Stomach (tissue), 8 donors: ENCODE measurements at regions not wholly inside any gene's neighbourhood (a gene's known extent, or its start where the extent isn't known, plus 50 kb on each side); places are given as distances from the start of the nearest gene placed in this dataset.
A peak's percentile ranks its signal among the peaks of the same experiment; 100 is the strongest.
"Not testable (repeated sequence)": the region's sequence is repeated elsewhere in the genome, so short reads cannot be mapped to it uniquely, and the experiment has no call there.

Experiments used
- DNase-seq, 2 donors: peaks; one replicate each; pipeline versions ENCODE4 v3.0.0 to v3.0.0-alpha.2; 2013 to 2019
- H3K27ac ChIP-seq, 5 donors: fragments of 200-600 bp in 4 of 5; sonication (generic) in 4 of 5; one replicate each; pipeline ENCODE4 v1.5.1; 2013 to 2019; ENCODE audit warnings: mild to moderate bottlenecking in 1 of 5, moderate library complexity in 1 of 5
- H3K27me3 ChIP-seq, 3 donors: fragments of 200-600 bp; sonication (generic); one replicate each; pipeline ENCODE4 v1.5.1; 2017 to 2019; ENCODE audit warnings: mixed run types in 1 of 3
- H3K36me3 ChIP-seq, 4 donors: fragments of 200-600 bp; sonication (generic); 1 replicate in 3 of 4; 2 replicates in 1 of 4; pipeline ENCODE4 v1.5.1; 2016 to 2019
- H3K4me1 ChIP-seq, 4 donors: fragments of 200-600 bp; sonication (generic); one replicate each; pipeline ENCODE4 v1.5.1; 2016 to 2019
- H3K4me3 ChIP-seq, 4 donors: fragments of 200-600 bp; sonication (generic) in 3 of 4; one replicate each; pipeline ENCODE4 v1.5.1; 2016 to 2019; ENCODE audit warnings: mild to moderate bottlenecking in 1 of 4
- H3K9me3 ChIP-seq, 4 donors: fragments of 200-600 bp; sonication (generic); one replicate each; pipeline ENCODE4 v1.5.1; 2016 to 2019
- CTCF ChIP-seq, 7 experiments: fragments of 450-650 bp in 4 of 7; fragments of 200-600 bp in 3 of 7; sonication (generic) in 3 of 7; IDR thresholded peaks; one replicate each; pipeline ENCODE4 v1.5.1; 2016 to 2019; ENCODE audit warnings: antibody characterized with exemption in 7 of 7, control low read depth in 2 of 7, mild to moderate bottlenecking in 1 of 7
- EP300 ChIP-seq: sonication (generic); formaldehyde crosslinking; IDR thresholded peaks from one replicate; pipeline ENCODE4 v1.6.1; 2017; ENCODE audit warnings: antibody characterized with exemption
- POLR2A ChIP-seq, 4 donors: fragments of 450-650 bp; IDR thresholded peaks; one replicate each; pipeline ENCODE4 v1.6.1; 2016; ENCODE audit warnings: antibody characterized with exemption in 4 of 4, control low read depth in 2 of 4, mild to moderate bottlenecking in 1 of 4, moderate library complexity in 1 of 4
- POLR2AphosphoS5 ChIP-seq, 3 donors: sonication (generic); formaldehyde crosslinking; IDR thresholded peaks; one replicate each; pipeline ENCODE4 v1.6.1; 2016; ENCODE audit warnings: antibody characterized with exemption in 3 of 3
- WGBS, 5 donors: extraction: QIAGEN DNeasy Blood & Tissue Kit in 3 of 5; methylation state at CpG; one replicate each; pipeline versions ENCODE4 v1.1.5 to v1.1.7; 2013 to 2018; 5-methylcytosine and 5-hydroxymethylcytosine counted together
- intact Hi-C: fragments of 100-400 bp; cut with DNase I; formaldehyde crosslinking; loops from one replicate; pipeline ENCODE4 v1.15.1; 2023; ENCODE audit warnings: low total_unique reads
- donor health status: healthy with polysubstance abuse.
- donor health status: Bipolar disorder and iron deficiency.
- donor health status: healthy.

DNA sequence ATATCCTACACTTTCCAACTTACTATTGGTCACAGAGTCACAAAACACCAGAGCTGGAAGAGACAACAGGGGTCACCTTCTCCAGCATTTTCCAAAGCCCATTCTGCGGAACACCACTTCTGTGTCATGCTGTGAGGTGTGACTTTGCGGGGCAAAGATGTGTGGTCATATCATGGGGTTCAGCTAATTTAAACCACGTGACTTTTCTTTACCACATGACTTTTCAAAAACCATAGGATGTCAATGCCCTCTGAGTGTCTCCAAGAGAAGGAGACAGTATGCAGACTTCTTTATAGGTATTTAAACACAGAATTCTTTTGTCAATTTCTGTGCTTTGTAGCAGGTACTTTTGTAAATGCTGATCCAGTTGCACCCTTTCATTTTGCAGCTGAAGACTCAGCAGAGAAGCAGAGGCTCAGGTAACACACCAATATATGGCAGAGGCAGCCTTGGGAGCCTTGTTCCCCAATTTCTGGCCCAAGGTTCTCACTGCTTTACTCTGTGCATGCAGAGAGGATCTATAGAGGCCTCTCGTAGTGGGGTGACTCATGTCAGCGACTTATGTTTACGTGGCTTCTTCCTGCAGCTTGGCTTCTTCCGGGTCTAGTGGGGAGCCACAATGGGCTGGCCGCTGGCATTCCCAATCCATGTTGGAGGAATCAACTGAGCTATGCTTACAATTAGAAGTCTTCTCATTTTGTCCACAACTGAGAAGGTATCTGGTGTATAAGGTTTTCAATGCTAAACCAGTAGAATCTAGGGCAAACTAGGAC lies 104.0 kb upstream of the RHOBTB1 start:
- H3K4me3 ChIP-seq: no peak overlapping the region
- 87 to 96% (median 92%) methylated on average over 8 of the region's 8 CpGs for WGBS, 5 donors
- H3K36me3 ChIP-seq: no peaks in the 10 kb centered on the region
- no peak for DNase-seq
- intact Hi-C loops: no loop called here
- H3K27ac ChIP-seq: no peak overlapping the region
- H3K27me3 ChIP-seq: no peaks in the 10 kb centered on the region
- TF ChIP-seq EP300: no peak
- TF ChIP-seq POLR2A (IDR thresholded peaks at IDR 0.05): no peak
- no peak for TF ChIP-seq POLR2AphosphoS5 (IDR thresholded peaks at IDR 0.05)
- no peak for TF ChIP-seq CTCF (IDR thresholded peaks at IDR 0.05)
- peaks cover 0 to 8% (median 0%) of the 10 kb centered on the region in 4 donors for H3K4me1 ChIP-seq
- H3K9me3 ChIP-seq: no peaks in the 10 kb centered on the region

- H3K9me3 ChIP-seq: no peaks in the 10 kb centered on the region
- peaks cover 0 to 8% (median 0%) of the 10 kb centered on the region in 4 donors for H3K4me1 ChIP-seq
- no peaks in the 10 kb centered on the region for H3K36me3 ChIP-seq
- intact Hi-C loops: no loop called here
- TF ChIP-seq CTCF (IDR thresholded peaks at IDR 0.05) (no peak), EP300 (no peak), POLR2A (IDR thresholded peaks at IDR 0.05) (no peak), POLR2AphosphoS5 (IDR thresholded peaks at IDR 0.05) (no peak)
- H3K27ac ChIP-seq: no peak overlapping the region
- H3K4me3 ChIP-seq: no peak overlapping the region
- peak in 1 of 2 donors; percentile 41 for DNase-seq
- 53 to 67% (median 56%) methylated on average over 5 of the region's 5 CpGs for WGBS, 5 donors
- no peaks in the 10 kb centered on the region for H3K27me3 ChIP-seq
Measured at GRCh38 chr10:61047081-61047480, 103.1 kb upstream of the RHOBTB1 start.

- H3K9me3 ChIP-seq, H3K27ac ChIP-seq, H3K4me1 ChIP-seq, H3K4me3 ChIP-seq, DNase-seq, H3K27me3 ChIP-seq, H3K36me3 ChIP-seq, intact Hi-C loops: not testable (repeated sequence)
- 88 to 97% (median 92%) methylated on average over 5 of the region's 5 CpGs for WGBS, 5 donors
Measured at GRCh38 chr10:61045480-61045879, 101.5 kb upstream of the RHOBTB1 start.

GRCh38 chr10:61042533-61042932 lies 98.5 kb upstream of the RHOBTB1 start:
- no peak for DNase-seq
- H3K36me3 ChIP-seq: no peaks in the 10 kb centered on the region
- no peak for TF ChIP-seq EP300
- TF ChIP-seq POLR2AphosphoS5 (IDR thresholded peaks at IDR 0.05): no peak
- no peak for TF ChIP-seq POLR2A (IDR thresholded peaks at IDR 0.05)
- TF ChIP-seq CTCF (IDR thresholded peaks at IDR 0.05): no peak
- peaks cover 0 to 8% (median 0%) of the 10 kb centered on the region in 4 donors for H3K4me1 ChIP-seq
- H3K4me3 ChIP-seq: no peak overlapping the region
- H3K9me3 ChIP-seq: no peaks in the 10 kb centered on the region
- no peaks in the 10 kb centered on the region for H3K27me3 ChIP-seq
- intact Hi-C loops: no loop called here
- H3K27ac ChIP-seq: no peak overlapping the region

- TF ChIP-seq POLR2AphosphoS5 (IDR thresholded peaks at IDR 0.05) (no peak), POLR2A (IDR thresholded peaks at IDR 0.05) (no peak), EP300 (no peak)
- H3K9me3 ChIP-seq: no peaks in the 10 kb centered on the region
- no peaks in the 10 kb centered on the region for H3K36me3 ChIP-seq
- intact Hi-C loops: no loop called here
- H3K4me1 ChIP-seq: no peaks in the 10 kb centered on the region
- H3K27ac ChIP-seq: no peak overlapping the region
- no peak for DNase-seq
- H3K27me3 ChIP-seq: no peaks in the 10 kb centered on the region
- WGBS, 5 donors: 94 to 97% (median 96%) methylated on average over 14 to 30 of the region's 30 CpGs
- no peak overlapping the region for H3K4me3 ChIP-seq
Measured at GRCh38 chr10:61040399-61041016, 96.5 kb upstream of the RHOBTB1 start.
